ENCODE measurements at regions not wholly inside any gene's neighbourhood (a gene's known extent, or its start where the extent isn't known, plus 50 kb on each side); places are given as distances from the start of the nearest gene placed in this dataset.

DNA sequence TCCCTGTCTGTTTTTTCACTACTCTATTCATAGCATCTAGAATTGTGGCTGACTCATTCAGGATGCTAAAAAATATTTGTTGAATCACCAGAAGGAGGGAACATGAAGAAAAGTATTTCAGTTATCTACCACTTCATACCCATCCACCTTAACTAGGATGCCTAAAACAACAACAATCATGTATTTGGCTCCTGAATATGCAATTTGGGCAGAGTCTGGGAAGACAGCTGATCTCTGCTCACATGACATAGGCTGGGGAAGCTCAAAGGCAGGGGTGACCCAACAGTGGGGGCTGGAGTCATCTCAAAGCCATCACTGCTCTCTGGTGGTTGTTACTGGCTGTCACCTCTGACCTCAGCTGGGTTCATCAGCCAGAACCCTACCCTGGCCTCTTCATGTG is 80.1 kb upstream of the RPL38 start:
- Histone ChIP-seq H3K4me3 (replicated peaks in 1 of 2; ENCODE audit: low read depth in 1 of 2, low read length in 2 of 2) (no peak overlapping the region), H3K27me3 (ENCODE audit: insufficient read depth, low read length) (peaks cover 12% of the 10 kb centered on the region), H3K4me1 (ENCODE audit: control insufficient read depth in 1 of 2, insufficient read depth in 2 of 2, low read length in 2 of 2) (no peaks in the 10 kb centered on the region), H3K9ac (ENCODE audit: low read length) (no peak overlapping the region), H4K20me1 (ENCODE audit: insufficient read depth) (no peaks in the 10 kb centered on the region), H3K9me3 (ENCODE audit: control insufficient read depth in 1 of 2, insufficient read depth in 1 of 2, low read depth in 1 of 2, low read length in 2 of 2) (no peaks in the 10 kb centered on the region), H2AFZ (ENCODE audit: low read depth, low read length, poor library complexity, severe bottlenecking) (no peak overlapping the region), H3K27ac (ENCODE audit: low read depth, low read length) (no peak overlapping the region), H3K9me2 (ENCODE audit: insufficient read depth) (no peaks in the 10 kb centered on the region), H3K4me2 (ENCODE audit: low read length) (no peak overlapping the region), H3K36me3 (ENCODE audit: control insufficient read depth in 1 of 2, insufficient read depth in 2 of 2, low read length in 2 of 2) (no peaks in the 10 kb centered on the region), H3K79me2 (ENCODE audit: insufficient read depth, low read length) (no peaks in the 10 kb centered on the region)
- CTCF ChIA-PET: no interaction called here
- POLR2A ChIA-PET: no interaction called here
- BruUV-seq (replicated peaks): no TSS peak
- ATAC-seq (no peak), DNase-seq (ENCODE audit: low read depth, low spot score) (no peak)
- intact Hi-C loops (cut with micrococcal nuclease): no loop called here
- RAD21 ChIA-PET (ENCODE audit: low non-redundant PET in 1 of 2, low total read pairs in 2 of 2, uncharacterized antibody in 2 of 2, unreplicated experiment in 2 of 2): no interaction called here
- TF ChIP-seq SRF (IDR thresholded peaks at IDR 0.05; ENCODE audit: low read depth): no peak
- no peak for TF ChIP-seq FOSL1 (IDR thresholded peaks at IDR 0.05; ENCODE audit: low read depth)

DNA sequence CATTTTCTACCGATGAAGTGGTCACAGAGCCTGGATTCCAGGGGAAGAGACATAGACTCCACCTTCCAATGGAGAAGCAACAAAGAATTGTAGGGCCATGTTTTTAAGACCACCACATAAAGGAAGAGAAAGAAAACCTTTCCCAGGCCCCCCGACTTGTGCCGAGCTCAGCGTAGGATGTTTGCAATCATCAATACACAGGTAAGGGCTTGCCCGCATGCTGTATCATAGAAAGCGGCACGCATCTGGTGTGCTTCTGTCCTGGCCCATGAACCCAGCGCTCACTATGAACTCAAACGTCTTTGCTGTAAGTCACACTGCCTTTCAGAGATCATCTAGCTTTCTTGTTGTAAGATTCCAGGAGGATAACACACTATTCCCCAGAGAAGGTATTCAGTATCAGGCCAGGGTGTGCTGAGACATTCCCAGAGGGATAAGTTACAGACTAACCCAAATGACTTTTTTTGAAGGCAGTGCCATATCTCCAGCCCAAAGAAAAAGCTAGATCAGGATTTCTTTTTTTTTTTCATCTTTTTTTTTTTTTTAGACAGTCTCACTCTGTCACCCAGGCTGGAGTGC is 79.5 kb upstream of the RPL38 start:
- no peaks in the 10 kb centered on the region for H3K9me3 ChIP-seq (ENCODE audit: control insufficient read depth in 1 of 2, insufficient read depth in 1 of 2, low read depth in 1 of 2, low read length in 2 of 2)
- no peak overlapping the region for H3K4me3 ChIP-seq (replicated peaks in 1 of 2; ENCODE audit: low read depth in 1 of 2, low read length in 2 of 2)
- no peak overlapping the region for H3K27ac ChIP-seq (ENCODE audit: low read depth, low read length)
- no peaks in the 10 kb centered on the region for H3K36me3 ChIP-seq (ENCODE audit: control insufficient read depth in 1 of 2, insufficient read depth in 2 of 2, low read length in 2 of 2)
- no peak overlapping the region for H2AFZ ChIP-seq (ENCODE audit: low read depth, low read length, poor library complexity, severe bottlenecking)
- RAD21 ChIA-PET (ENCODE audit: low non-redundant PET in 1 of 2, low total read pairs in 2 of 2, uncharacterized antibody in 2 of 2, unreplicated experiment in 2 of 2): no interaction called here
- no peaks in the 10 kb centered on the region for H3K4me1 ChIP-seq (ENCODE audit: control insufficient read depth in 1 of 2, insufficient read depth in 2 of 2, low read length in 2 of 2)
- intact Hi-C loops (cut with micrococcal nuclease): no loop called here
- TF ChIP-seq CEBPB (IDR thresholded peaks at IDR 0.05; ENCODE audit: low read depth): no peak
- TF ChIP-seq CBX3 (IDR thresholded peaks at IDR 0.05; ENCODE audit: low read depth): no peak
- no peak for TF ChIP-seq YY1 (IDR thresholded peaks at IDR 0.05; ENCODE audit: extremely low read depth, insufficient replicate concordance, low read depth, low read length)
- TF ChIP-seq, protein P1, sequence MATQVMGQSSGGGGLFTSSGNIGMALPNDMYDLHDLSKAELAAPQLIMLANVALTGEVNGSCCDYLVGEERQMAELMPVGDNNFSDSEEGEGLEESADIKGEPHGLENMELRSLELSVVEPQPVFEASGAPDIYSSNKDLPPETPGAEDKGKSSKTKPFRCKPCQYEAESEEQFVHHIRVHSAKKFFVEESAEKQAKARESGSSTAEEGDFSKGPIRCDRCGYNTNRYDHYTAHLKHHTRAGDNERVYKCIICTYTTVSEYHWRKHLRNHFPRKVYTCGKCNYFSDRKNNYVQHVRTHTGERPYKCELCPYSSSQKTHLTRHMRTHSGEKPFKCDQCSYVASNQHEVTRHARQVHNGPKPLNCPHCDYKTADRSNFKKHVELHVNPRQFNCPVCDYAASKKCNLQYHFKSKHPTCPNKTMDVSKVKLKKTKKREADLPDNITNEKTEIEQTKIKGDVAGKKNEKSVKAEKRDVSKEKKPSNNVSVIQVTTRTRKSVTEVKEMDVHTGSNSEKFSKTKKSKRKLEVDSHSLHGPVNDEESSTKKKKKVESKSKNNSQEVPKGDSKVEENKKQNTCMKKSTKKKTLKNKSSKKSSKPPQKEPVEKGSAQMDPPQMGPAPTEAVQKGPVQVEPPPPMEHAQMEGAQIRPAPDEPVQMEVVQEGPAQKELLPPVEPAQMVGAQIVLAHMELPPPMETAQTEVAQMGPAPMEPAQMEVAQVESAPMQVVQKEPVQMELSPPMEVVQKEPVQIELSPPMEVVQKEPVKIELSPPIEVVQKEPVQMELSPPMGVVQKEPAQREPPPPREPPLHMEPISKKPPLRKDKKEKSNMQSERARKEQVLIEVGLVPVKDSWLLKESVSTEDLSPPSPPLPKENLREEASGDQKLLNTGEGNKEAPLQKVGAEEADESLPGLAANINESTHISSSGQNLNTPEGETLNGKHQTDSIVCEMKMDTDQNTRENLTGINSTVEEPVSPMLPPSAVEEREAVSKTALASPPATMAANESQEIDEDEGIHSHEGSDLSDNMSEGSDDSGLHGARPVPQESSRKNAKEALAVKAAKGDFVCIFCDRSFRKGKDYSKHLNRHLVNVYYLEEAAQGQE (IDR thresholded peaks at IDR 0.05; ENCODE audit: low read depth): no peak
- TF ChIP-seq, protein P2, sequence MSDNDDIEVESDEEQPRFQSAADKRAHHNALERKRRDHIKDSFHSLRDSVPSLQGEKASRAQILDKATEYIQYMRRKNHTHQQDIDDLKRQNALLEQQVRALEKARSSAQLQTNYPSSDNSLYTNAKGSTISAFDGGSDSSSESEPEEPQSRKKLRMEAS (IDR thresholded peaks at IDR 0.05): no peak
- TF ChIP-seq FOSL1 (IDR thresholded peaks at IDR 0.05; ENCODE audit: low read depth): no peak
- TF ChIP-seq POLR2A (IDR thresholded peaks at IDR 0.05; ENCODE audit: borderline replicate concordance, extremely low read depth, insufficient read depth, insufficient read length): no peak
- TF ChIP-seq JUND (IDR thresholded peaks at IDR 0.05): no peak
- TF ChIP-seq EZH2 (IDR thresholded peaks at IDR 0.05): no peak
- H4K20me1 ChIP-seq (ENCODE audit: insufficient read depth): no peaks in the 10 kb centered on the region
- peaks cover 12% of the 10 kb centered on the region for H3K27me3 ChIP-seq (ENCODE audit: insufficient read depth, low read length)
- ATAC-seq: no peak
- no peak for DNase-seq (ENCODE audit: low read depth, low spot score)
- H3K9me2 ChIP-seq (ENCODE audit: insufficient read depth): no peaks in the 10 kb centered on the region
- no TSS peak for BruUV-seq (replicated peaks)
- no peaks in the 10 kb centered on the region for H3K79me2 ChIP-seq (ENCODE audit: insufficient read depth, low read length)
- POLR2A ChIA-PET: no interaction called here
- CTCF ChIA-PET: no interaction called here
- no peak overlapping the region for H3K9ac ChIP-seq (ENCODE audit: low read length)
- no peak overlapping the region for H3K4me2 ChIP-seq (ENCODE audit: low read length)

Data from HCT116 (cell line).